ENCODE measurements at regions not wholly inside any gene's neighbourhood (a gene's known extent, or its start where the extent isn't known, plus 50 kb on each side); places are given as distances from the start of the nearest gene placed in this dataset.

- no peak for TF ChIP-seq POLR2A (IDR thresholded peaks at IDR 0.05)
- TF ChIP-seq, protein P1, sequence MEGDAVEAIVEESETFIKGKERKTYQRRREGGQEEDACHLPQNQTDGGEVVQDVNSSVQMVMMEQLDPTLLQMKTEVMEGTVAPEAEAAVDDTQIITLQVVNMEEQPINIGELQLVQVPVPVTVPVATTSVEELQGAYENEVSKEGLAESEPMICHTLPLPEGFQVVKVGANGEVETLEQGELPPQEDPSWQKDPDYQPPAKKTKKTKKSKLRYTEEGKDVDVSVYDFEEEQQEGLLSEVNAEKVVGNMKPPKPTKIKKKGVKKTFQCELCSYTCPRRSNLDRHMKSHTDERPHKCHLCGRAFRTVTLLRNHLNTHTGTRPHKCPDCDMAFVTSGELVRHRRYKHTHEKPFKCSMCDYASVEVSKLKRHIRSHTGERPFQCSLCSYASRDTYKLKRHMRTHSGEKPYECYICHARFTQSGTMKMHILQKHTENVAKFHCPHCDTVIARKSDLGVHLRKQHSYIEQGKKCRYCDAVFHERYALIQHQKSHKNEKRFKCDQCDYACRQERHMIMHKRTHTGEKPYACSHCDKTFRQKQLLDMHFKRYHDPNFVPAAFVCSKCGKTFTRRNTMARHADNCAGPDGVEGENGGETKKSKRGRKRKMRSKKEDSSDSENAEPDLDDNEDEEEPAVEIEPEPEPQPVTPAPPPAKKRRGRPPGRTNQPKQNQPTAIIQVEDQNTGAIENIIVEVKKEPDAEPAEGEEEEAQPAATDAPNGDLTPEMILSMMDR (IDR thresholded peaks at IDR 0.05): no peak
- H3K9me3 ChIP-seq: no peaks in the 10 kb centered on the region
- H3K27ac ChIP-seq: no peak overlapping the region
- DNase-seq: no peak
- no peaks in the 10 kb centered on the region for H3K36me3 ChIP-seq
- intact Hi-C loops (cut with DNase I): no loop called here
- H3K27me3 ChIP-seq: no peaks in the 10 kb centered on the region
- WGBS, 2 donors: 82 to 87% methylated on average over 2 of the region's 2 CpGs
- no peak overlapping the region for H3K4me3 ChIP-seq
- H3K4me1 ChIP-seq: no peaks in the 10 kb centered on the region
Observed at GRCh38 chr6:71698702-71699101, 187.6 kb upstream of the RIMS1 start.

- TF ChIP-seq, protein P1 (IDR thresholded peaks at IDR 0.05): no peak
- TF ChIP-seq POLR2A (IDR thresholded peaks at IDR 0.05): no peak
- no peak for DNase-seq
- no peak overlapping the region for H3K27ac ChIP-seq
- no peaks in the 10 kb centered on the region for H3K27me3 ChIP-seq
- 12 to 33% methylated on average over 1 of the region's 1 CpG for WGBS, 2 donors
- no peaks in the 10 kb centered on the region for H3K36me3 ChIP-seq
- no peak overlapping the region for H3K4me3 ChIP-seq
- intact Hi-C loops (cut with DNase I): no loop called here
- H3K9me3 ChIP-seq: peaks cover 0 to 5% (median 0%) of the 10 kb centered on the region in 3 donors
- H3K4me1 ChIP-seq: no peaks in the 10 kb centered on the region
Observed at GRCh38 chr6:71706523-71706922, 179.8 kb upstream of the RIMS1 start.

DNA sequence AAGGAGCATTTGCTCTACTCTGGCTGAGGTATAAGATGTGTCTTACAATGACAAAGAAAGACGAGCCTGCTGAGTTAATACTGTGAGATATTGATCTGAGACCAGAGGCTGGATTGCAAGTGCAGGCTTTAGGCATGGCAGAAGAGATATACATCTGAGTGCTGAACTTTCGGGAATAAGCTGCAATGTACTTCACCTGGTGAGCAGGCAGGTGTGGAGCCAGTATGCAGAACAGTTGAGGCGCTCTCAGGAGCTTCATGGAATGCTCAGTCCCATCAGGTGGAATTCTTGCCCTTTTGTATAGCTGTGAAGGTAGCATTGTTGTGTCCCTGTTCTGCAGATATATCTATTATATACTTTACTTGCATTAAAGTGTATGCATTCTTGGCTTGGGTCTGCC lies 179.3 kb upstream of the RIMS1 start:
- no peak overlapping the region for H3K4me3 ChIP-seq
- no peaks in the 10 kb centered on the region for H3K36me3 ChIP-seq
- intact Hi-C loops (cut with DNase I): no loop called here
- TF ChIP-seq POLR2A (IDR thresholded peaks at IDR 0.05): no peak
- TF ChIP-seq, protein P1 (IDR thresholded peaks at IDR 0.05): no peak
- no peak for DNase-seq
- no peaks in the 10 kb centered on the region for H3K27me3 ChIP-seq
- peaks cover 0 to 5% (median 0%) of the 10 kb centered on the region in 3 donors for H3K9me3 ChIP-seq
- H3K27ac ChIP-seq: no peak overlapping the region
- H3K4me1 ChIP-seq: no peaks in the 10 kb centered on the region
- WGBS, 2 donors: 60 to 67% methylated on average over 3 of the region's 3 CpGs

DNA sequence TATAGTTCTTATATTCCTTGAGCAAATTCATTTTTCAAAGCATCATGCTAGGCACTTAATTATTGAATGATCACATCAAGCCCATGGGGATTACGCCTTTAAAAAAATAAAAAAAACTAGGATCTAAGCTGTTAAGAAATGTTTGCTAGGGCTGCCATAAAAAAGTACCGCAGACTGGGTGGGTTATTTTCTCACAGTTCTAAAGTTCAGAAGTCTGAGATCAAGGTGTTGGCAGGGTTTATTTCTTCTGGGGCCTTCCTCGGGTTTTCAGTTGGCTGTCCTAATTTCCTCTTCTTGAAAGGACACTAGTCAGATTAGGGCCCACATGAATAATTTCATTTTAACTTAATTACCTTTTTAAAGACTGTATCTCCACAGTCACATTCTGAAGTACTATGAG lies 165.6 kb upstream of the RIMS1 start:
- Histone ChIP-seq H3K9me3 (no peaks in the 10 kb centered on the region), H3K4me1 (no peaks in the 10 kb centered on the region), H3K4me3 (no peak overlapping the region), H3K36me3 (no peaks in the 10 kb centered on the region), H3K27ac (no peak overlapping the region), H3K27me3 (no peaks in the 10 kb centered on the region)
- no peak for DNase-seq
- intact Hi-C loops (cut with DNase I): no loop called here
- TF ChIP-seq POLR2A (IDR thresholded peaks at IDR 0.05): no peak
- TF ChIP-seq, protein P1 (IDR thresholded peaks at IDR 0.05): no peak
- WGBS, 2 donors: 40 to 42% methylated on average over 3 of the region's 3 CpGs

- 56 to 67% methylated on average over 1 of the region's 1 CpG for WGBS, 2 donors
- TF ChIP-seq POLR2A (IDR thresholded peaks at IDR 0.05): no peak
- DNase-seq: no peak
Observed at GRCh38 chr6:71721642-71722041, 164.7 kb upstream of the RIMS1 start.

GRCh38 chr6:71722736-71723135 lies 163.6 kb upstream of the RIMS1 start:
- Histone ChIP-seq H3K4me3 (no peak overlapping the region), H3K9me3 (no peaks in the 10 kb centered on the region), H3K27me3 (no peaks in the 10 kb centered on the region), H3K36me3 (no peaks in the 10 kb centered on the region), H3K27ac (no peak overlapping the region), H3K4me1 (no peaks in the 10 kb centered on the region)
- 33 to 57% methylated on average over 2 of the region's 2 CpGs for WGBS, 2 donors
- no peak for DNase-seq
- intact Hi-C loops (cut with DNase I): no loop called here
- TF ChIP-seq, protein P1 (IDR thresholded peaks at IDR 0.05): no peak
- no peak for TF ChIP-seq POLR2A (IDR thresholded peaks at IDR 0.05)

More at GRCh38 chr6:71721642-71722041, 164.7 kb upstream of the RIMS1 start:
- Histone ChIP-seq H3K4me3 (no peak overlapping the region), H3K27me3 (no peaks in the 10 kb centered on the region), H3K4me1 (no peaks in the 10 kb centered on the region), H3K9me3 (no peaks in the 10 kb centered on the region), H3K36me3 (no peaks in the 10 kb centered on the region), H3K27ac (no peak overlapping the region)
- intact Hi-C loops (cut with DNase I): no loop called here

Data from esophagus squamous epithelium (tissue), 5 donors.